ENCODE measurements at regions not wholly inside any gene's neighbourhood (a gene's known extent, or its start where the extent isn't known, plus 50 kb on each side); places are given as distances from the start of the nearest gene placed in this dataset.

GRCh38 chr11:120020981-120021380, 116.9 kb downstream of the TRIM29 start:
- no peaks in the 10 kb centered on the region for H4K20me1 ChIP-seq (ENCODE audit: control insufficient read depth, insufficient read depth, low read depth, low read length)
- no peaks in the 10 kb centered on the region for H3F3A ChIP-seq (ENCODE audit: control insufficient read depth, insufficient read depth)
- H3K4me1 ChIP-seq (ENCODE audit: control insufficient read depth, low read length), result no peaks in the 10 kb centered on the region
- TF ChIP-seq CTCF (IDR thresholded peaks at IDR 0.05; ENCODE audit: low read depth, low read length, poor library complexity, severe bottlenecking), result no peak
- no peak for TF ChIP-seq EZH2phosphoT487 (IDR thresholded peaks at IDR 0.05; ENCODE audit: borderline replicate concordance, low read length)
- H3K9me2 ChIP-seq (replicated peaks; ENCODE audit: control insufficient read depth, low read length), result no peaks in the 10 kb centered on the region
- no peak overlapping the region for H3K4me3 ChIP-seq (ENCODE audit: low read length)
- no peaks in the 10 kb centered on the region for H3K36me3 ChIP-seq (ENCODE audit: control insufficient read depth, low read length)
- H3K27me3 ChIP-seq (ENCODE audit: control insufficient read depth, low read length), result 0 out of 2 replicates have a peak, but pooled peaks cover 2% of the 10 kb centered on the region
- no peaks in the 10 kb centered on the region for H3K9me3 ChIP-seq (ENCODE audit: control insufficient read depth, insufficient read depth, low read length)
- H3K79me2 ChIP-seq (ENCODE audit: control insufficient read depth, low read length), result no peaks in the 10 kb centered on the region
- no peak overlapping the region for H3K27ac ChIP-seq (ENCODE audit: low read depth, low read length)
- H3K4me2 ChIP-seq (ENCODE audit: low read length), result no peak overlapping the region

DNA sequence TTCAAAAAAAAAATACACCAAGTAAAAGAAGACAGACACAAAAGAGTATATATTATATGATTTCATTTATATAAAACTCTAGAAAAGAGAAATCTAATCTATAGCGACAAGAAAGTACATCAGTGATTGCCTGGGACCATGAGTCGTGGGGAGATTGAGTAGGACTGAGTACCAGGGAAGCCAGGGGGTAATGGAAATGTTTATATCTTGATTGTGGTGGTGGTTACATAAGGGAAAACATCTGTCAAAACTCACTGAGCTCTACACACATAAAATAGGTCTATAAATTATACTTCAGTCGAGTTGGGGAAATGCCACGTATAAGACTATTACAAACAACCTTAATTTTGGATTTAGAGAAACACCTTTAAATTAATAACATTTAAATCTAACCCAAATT, 117.4 kb downstream of the TRIM29 start:
- no peak overlapping the region for H3K27ac ChIP-seq (ENCODE audit: low read depth, low read length)
- H3K4me1 ChIP-seq (ENCODE audit: control insufficient read depth, low read length), result no peaks in the 10 kb centered on the region
- H3K4me3 ChIP-seq (ENCODE audit: low read length), result no peak overlapping the region
- H3K27me3 ChIP-seq (ENCODE audit: control insufficient read depth, low read length), result 0 out of 2 replicates have a peak, but pooled peaks cover 5% of the 10 kb centered on the region
- TF ChIP-seq EZH2phosphoT487 (IDR thresholded peaks at IDR 0.05; ENCODE audit: borderline replicate concordance, low read length) (no peak), CTCF (IDR thresholded peaks at IDR 0.05; ENCODE audit: low read depth, low read length, poor library complexity, severe bottlenecking) (no peak)
- H3K9me2 ChIP-seq (replicated peaks; ENCODE audit: control insufficient read depth, low read length), result no peaks in the 10 kb centered on the region
- H3K9me3 ChIP-seq (ENCODE audit: control insufficient read depth, insufficient read depth, low read length), result no peaks in the 10 kb centered on the region
- no peaks in the 10 kb centered on the region for H3K79me2 ChIP-seq (ENCODE audit: control insufficient read depth, low read length)
- H3K4me2 ChIP-seq (ENCODE audit: low read length), result no peak overlapping the region
- no peaks in the 10 kb centered on the region for H4K20me1 ChIP-seq (ENCODE audit: control insufficient read depth, insufficient read depth, low read depth, low read length)
- no peaks in the 10 kb centered on the region for H3K36me3 ChIP-seq (ENCODE audit: control insufficient read depth, low read length)
- no peaks in the 10 kb centered on the region for H3F3A ChIP-seq (ENCODE audit: control insufficient read depth, insufficient read depth)

- H3K4me3 ChIP-seq (ENCODE audit: low read length), result no peak overlapping the region
Observed at GRCh38 chr11:120019191-120019590, 118.7 kb downstream of the TRIM29 start.

More at GRCh38 chr11:120019191-120019590, 118.7 kb downstream of the TRIM29 start:
- Histone ChIP-seq H3K79me2 (ENCODE audit: control insufficient read depth, low read length) (no peaks in the 10 kb centered on the region), H3K27me3 (ENCODE audit: control insufficient read depth, low read length) (peaks cover 8% of the 10 kb centered on the region; the same call in 1 of the 2 replicates), H3K36me3 (ENCODE audit: control insufficient read depth, low read length) (no peaks in the 10 kb centered on the region), H3K9me3 (ENCODE audit: control insufficient read depth, insufficient read depth, low read length) (no peaks in the 10 kb centered on the region), H3K4me1 (ENCODE audit: control insufficient read depth, low read length) (no peaks in the 10 kb centered on the region), H3K4me2 (ENCODE audit: low read length) (no peak overlapping the region), H3F3A (ENCODE audit: control insufficient read depth, insufficient read depth) (no peaks in the 10 kb centered on the region), H3K9me2 (replicated peaks; ENCODE audit: control insufficient read depth, low read length) (no peaks in the 10 kb centered on the region), H3K27ac (ENCODE audit: low read depth, low read length) (no peak overlapping the region), H4K20me1 (ENCODE audit: control insufficient read depth, insufficient read depth, low read depth, low read length) (no peaks in the 10 kb centered on the region)
- TF ChIP-seq CTCF (IDR thresholded peaks at IDR 0.05; ENCODE audit: low read depth, low read length, poor library complexity, severe bottlenecking), result no peak
